ENCODE measurements at regions not wholly inside any gene's neighbourhood (a gene's known extent, or its start where the extent isn't known, plus 50 kb on each side); places are given as distances from the start of the nearest gene placed in this dataset.

GRCh38 chr1:185459141-185459540, 142.1 kb upstream of the IVNS1ABP start:
- TF ChIP-seq POLR2A (IDR thresholded peaks at IDR 0.05): no peak
- TF ChIP-seq CTCF (IDR thresholded peaks at IDR 0.05): no peak
- no peak for TF ChIP-seq EP300 (IDR thresholded peaks at IDR 0.05)
- TF ChIP-seq POLR2AphosphoS5 (IDR thresholded peaks at IDR 0.05): no peak

Data from sigmoid colon (tissue), 4 donors.